Loucy (cell line): ENCODE measurements at regions not wholly inside any gene's neighbourhood (a gene's known extent, or its start where the extent isn't known, plus 50 kb on each side); places are given as distances from the start of the nearest gene placed in this dataset.

Experiments used
- H2AFZ ChIP-seq: fragments of 200-600 bp; sonication (generic); 2 replicates; pipeline ENCODE4 v1.6.0; 2016; ENCODE audit warnings: antibody characterized with exemption, mild to moderate bottlenecking, low read length, moderate library complexity
- H3F3A ChIP-seq: fragments of 200-600 bp; 2 replicates; pipeline ENCODE4 v1.6.0; 2016; ENCODE audit warnings: antibody characterized with exemption, low read depth, mild to moderate bottlenecking
- H3K27me3 ChIP-seq: fragments of 200-600 bp; sonication (generic); 2 replicates; pipeline ENCODE4 v1.6.1; 2014; ENCODE audit warnings: low read length, mild to moderate bottlenecking; ENCODE audit not compliant: insufficient read depth, poor library complexity, severe bottlenecking
- H3K36me3 ChIP-seq: fragments of 200-600 bp; sonication (generic); 2 replicates; pipeline ENCODE4 v1.6.1; 2016; ENCODE audit warnings: low read length; ENCODE audit not compliant: insufficient read depth
- H3K4me1 ChIP-seq: fragments of 200-600 bp; sonication (generic); 2 replicates; pipeline ENCODE4 v1.5.1; 2014; ENCODE audit warnings: low read length, mild to moderate bottlenecking; ENCODE audit not compliant: insufficient read depth, poor library complexity, severe bottlenecking
- H3K4me2 ChIP-seq: fragments of 200-600 bp; sonication (generic); 2 replicates; pipeline ENCODE4 v1.6.0; 2014; ENCODE audit warnings: antibody characterized with exemption, low read length, low read depth, mild to moderate bottlenecking; ENCODE audit not compliant: poor library complexity, severe bottlenecking
- H3K4me3 ChIP-seq: fragments of 200-600 bp; sonication (generic); 2 replicates; pipeline ENCODE4 v1.5.1; 2014; ENCODE audit warnings: low read length, mild to moderate bottlenecking, mixed read lengths; ENCODE audit not compliant: poor library complexity, severe bottlenecking
- H3K79me2 ChIP-seq: fragments of 200-600 bp; sonication (generic); 2 replicates; pipeline ENCODE4 v1.6.1; 2014; ENCODE audit warnings: low read length; ENCODE audit not compliant: insufficient read depth
- H3K9ac ChIP-seq: fragments of 200-600 bp; sonication (generic); 2 replicates; pipeline ENCODE4 v1.6.0; 2014; ENCODE audit warnings: mild to moderate bottlenecking, low read depth, low read length, moderate library complexity; ENCODE audit not compliant: poor library complexity, severe bottlenecking
- H3K9me2 ChIP-seq: fragments of 200-600 bp; sonication (generic); replicated peaks from 2 replicates; pipeline ENCODE4 v1.6.1; 2016; ENCODE audit warnings: low read depth, low read length, mixed read lengths
- H3K9me3 ChIP-seq: fragments of 200-600 bp; sonication (generic); 2 replicates; pipeline ENCODE4 v1.6.1; 2014; ENCODE audit warnings: mild to moderate bottlenecking, antibody characterized with exemption, low read length, low read depth; ENCODE audit not compliant: insufficient read depth
- H4K20me1 ChIP-seq: fragments of 200-600 bp; sonication (generic); 2 replicates; pipeline ENCODE4 v1.6.0; 2014; ENCODE audit warnings: antibody characterized with exemption, low read length, mild to moderate bottlenecking; ENCODE audit not compliant: insufficient read depth, poor library complexity, severe bottlenecking
- EZH2phosphoT487 ChIP-seq: fragments of 200-600 bp; IDR thresholded peaks from 2 replicates; pipeline ENCODE4 v1.6.1; 2018; ENCODE audit warnings: antibody characterized with exemption, mild to moderate bottlenecking, moderate library complexity, borderline replicate concordance
- TF ChIP-seq, protein P1 (sequence below): fragments of 200-600 bp; sonication (generic); conservative IDR thresholded peaks from 2 replicates; pipeline ENCODE4 v1.5.1; 2014; ENCODE audit warnings: mild to moderate bottlenecking, antibody characterized with exemption, low read length

DNA sequence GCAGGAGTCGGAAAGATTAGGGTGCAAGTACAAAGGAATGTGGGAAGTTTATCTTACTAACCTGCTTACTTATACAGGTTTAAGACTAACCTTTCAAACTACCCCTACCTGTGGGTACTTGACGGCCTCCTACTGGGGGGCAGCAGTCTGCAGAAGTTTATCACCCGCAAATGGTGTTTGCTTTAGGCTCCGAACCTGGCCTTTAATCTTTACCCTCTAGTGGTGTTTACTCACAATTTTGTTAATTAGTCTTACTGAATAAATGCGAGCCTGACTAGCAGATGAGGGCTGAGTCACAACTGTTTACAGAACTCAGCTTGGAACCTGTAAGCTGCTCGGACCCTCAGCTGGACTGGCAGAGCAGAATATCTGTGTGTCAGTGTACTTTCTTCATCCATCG lies 204.2 kb upstream of the GPRIN3 start:
- H3K9me3 ChIP-seq = peaks cover 11% of the 10 kb centered on the region; the same call in 1 of the 2 replicates
- peaks cover 17% of the 10 kb centered on the region for H3K4me1 ChIP-seq
- H3F3A ChIP-seq = no peaks in the 10 kb centered on the region
- H3K9me2 ChIP-seq = no peaks in the 10 kb centered on the region
- no peaks in the 10 kb centered on the region for H3K36me3 ChIP-seq
- H3K4me3 ChIP-seq = no peak overlapping the region
- no peaks in the 10 kb centered on the region for H3K27me3 ChIP-seq
- TF ChIP-seq, protein P1, sequence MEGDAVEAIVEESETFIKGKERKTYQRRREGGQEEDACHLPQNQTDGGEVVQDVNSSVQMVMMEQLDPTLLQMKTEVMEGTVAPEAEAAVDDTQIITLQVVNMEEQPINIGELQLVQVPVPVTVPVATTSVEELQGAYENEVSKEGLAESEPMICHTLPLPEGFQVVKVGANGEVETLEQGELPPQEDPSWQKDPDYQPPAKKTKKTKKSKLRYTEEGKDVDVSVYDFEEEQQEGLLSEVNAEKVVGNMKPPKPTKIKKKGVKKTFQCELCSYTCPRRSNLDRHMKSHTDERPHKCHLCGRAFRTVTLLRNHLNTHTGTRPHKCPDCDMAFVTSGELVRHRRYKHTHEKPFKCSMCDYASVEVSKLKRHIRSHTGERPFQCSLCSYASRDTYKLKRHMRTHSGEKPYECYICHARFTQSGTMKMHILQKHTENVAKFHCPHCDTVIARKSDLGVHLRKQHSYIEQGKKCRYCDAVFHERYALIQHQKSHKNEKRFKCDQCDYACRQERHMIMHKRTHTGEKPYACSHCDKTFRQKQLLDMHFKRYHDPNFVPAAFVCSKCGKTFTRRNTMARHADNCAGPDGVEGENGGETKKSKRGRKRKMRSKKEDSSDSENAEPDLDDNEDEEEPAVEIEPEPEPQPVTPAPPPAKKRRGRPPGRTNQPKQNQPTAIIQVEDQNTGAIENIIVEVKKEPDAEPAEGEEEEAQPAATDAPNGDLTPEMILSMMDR = no peak
- TF ChIP-seq EZH2phosphoT487 = no peak
- H3K4me2 ChIP-seq = no peak overlapping the region
- H3K9ac ChIP-seq = no peak overlapping the region
- H2AFZ ChIP-seq = no peak overlapping the region
- H4K20me1 ChIP-seq = no peaks in the 10 kb centered on the region
- no peaks in the 10 kb centered on the region for H3K79me2 ChIP-seq

DNA sequence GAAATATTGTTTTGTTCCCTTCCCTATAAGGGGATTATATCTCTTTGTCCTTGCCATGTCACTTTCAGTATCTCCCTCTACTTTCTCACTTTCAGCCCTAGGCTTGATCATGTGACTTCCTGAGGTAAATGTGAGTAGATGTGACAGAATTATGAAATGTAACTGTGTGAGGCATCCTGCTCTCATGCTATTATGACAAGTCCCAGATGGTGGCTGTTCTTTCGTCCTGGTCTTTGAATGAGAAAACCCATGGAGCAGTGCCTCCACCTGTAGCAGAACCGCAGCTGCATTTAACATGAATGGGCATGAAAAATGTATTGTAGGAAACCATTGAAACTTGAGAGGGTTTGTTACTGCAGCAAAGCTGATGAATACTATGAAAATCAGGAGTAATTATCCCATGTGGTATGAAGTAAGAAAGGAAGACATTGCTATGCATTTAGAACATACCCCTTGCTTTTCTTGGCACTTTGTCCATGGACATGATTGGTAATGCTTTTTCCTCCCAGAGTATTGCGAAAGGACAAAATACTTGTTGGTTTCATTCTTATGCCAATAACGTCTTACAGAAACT lies 202.2 kb upstream of the GPRIN3 start:
- Histone ChIP-seq H4K20me1 (no peaks in the 10 kb centered on the region), H3K4me3 (peak overlapping the region; percentile 10), H3K9me2 (no peaks in the 10 kb centered on the region), H3F3A (no peaks in the 10 kb centered on the region), H3K9ac (no peak overlapping the region), H3K4me1 (peaks cover 25% of the 10 kb centered on the region), H2AFZ (peak overlapping the region; percentile 74), H3K79me2 (no peaks in the 10 kb centered on the region), H3K36me3 (no peaks in the 10 kb centered on the region), H3K9me3 (peaks cover 11% of the 10 kb centered on the region; the same call in 1 of the 2 replicates), H3K27me3 (no peaks in the 10 kb centered on the region), H3K4me2 (peak overlapping the region; percentile 52)
- TF ChIP-seq EZH2phosphoT487 = no peak
- TF ChIP-seq, protein P1 = peak; percentile 19; the same call in 1 of the 2 replicates

DNA sequence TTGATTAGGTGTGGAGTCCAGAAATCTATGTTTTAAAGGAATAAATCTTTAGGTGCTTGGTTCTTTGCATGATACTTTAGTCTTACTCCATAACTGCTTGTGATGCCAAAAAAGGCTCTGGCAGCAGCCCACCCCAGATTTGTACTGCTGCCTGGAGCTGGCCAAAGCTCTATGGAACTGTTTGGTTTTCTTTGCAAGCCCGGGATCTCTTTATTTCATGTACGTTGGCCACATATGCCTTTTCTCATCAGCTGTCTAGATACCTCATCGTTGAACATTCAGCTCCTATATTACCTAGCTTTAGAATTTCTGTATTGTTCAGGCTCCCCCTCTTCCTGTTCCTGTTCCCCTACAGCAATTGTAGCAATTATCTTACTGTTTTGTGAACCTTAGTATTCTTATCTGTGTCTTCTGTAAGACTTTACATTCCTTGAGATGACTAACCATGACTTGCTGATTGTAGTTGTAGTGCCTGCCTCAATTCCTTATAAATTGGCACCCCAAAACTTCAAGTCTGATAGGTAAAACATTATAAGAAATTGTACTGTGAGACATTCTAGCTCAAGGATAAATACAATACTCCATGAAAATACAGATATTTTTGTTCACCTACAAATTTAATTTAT lies 199.4 kb upstream of the GPRIN3 start:
- Histone ChIP-seq H2AFZ (peak overlapping the region; percentile 31; the same call in 1 of the 2 replicates), H3K9me3 (peaks cover 11% of the 10 kb centered on the region; the same call in 1 of the 2 replicates), H3K9me2 (no peaks in the 10 kb centered on the region), H3K4me2 (no peak overlapping the region), H3F3A (no peaks in the 10 kb centered on the region), H3K4me1 (peaks cover 25% of the 10 kb centered on the region), H3K4me3 (no peak overlapping the region), H3K27me3 (no peaks in the 10 kb centered on the region), H3K9ac (no peak overlapping the region), H4K20me1 (no peaks in the 10 kb centered on the region), H3K79me2 (no peaks in the 10 kb centered on the region), H3K36me3 (no peaks in the 10 kb centered on the region)
- TF ChIP-seq EZH2phosphoT487 = no peak
- TF ChIP-seq, protein P1 = no peak
